CD14-positive monocyte (primary cell): ENCODE measurements at regions not wholly inside any gene's neighbourhood (a gene's known extent, or its start where the extent isn't known, plus 50 kb on each side); places are given as distances from the start of the nearest gene placed in this dataset.

Source experiments
- DNase-seq, 3 donors: peaks; one replicate each; pipeline ENCODE4 v3.0.0-alpha.2; 2011 to 2022
- H2AFZ ChIP-seq: 2 replicates; pipeline ENCODE4 v1.6.0; 2012; ENCODE audit warnings: mild to moderate bottlenecking, low read depth, low read length, inconsistent platforms; ENCODE audit not compliant: insufficient read depth, poor library complexity, severe bottlenecking
- H3K27ac ChIP-seq, 2 donors: 1 replicate in 1 of 2; 2 replicates in 1 of 2; pipeline ENCODE4 v1.5.1; 2012 to 2013; ENCODE audit warnings: low read length in 2 of 2, control low read depth in 1 of 2, inconsistent platforms in 1 of 2, low read depth in 1 of 2, mild to moderate bottlenecking in 1 of 2
- H3K27me3 ChIP-seq, 2 donors: one replicate each; pipeline versions ENCODE4 v1.6.0 to v1.6.1; 2011 to 2013; ENCODE audit warnings: low read length in 2 of 2; ENCODE audit not compliant: control insufficient read depth in 2 of 2, insufficient read depth in 2 of 2
- H3K36me3 ChIP-seq, 2 donors: replicated peaks in 1 of 2; 1 replicate in 1 of 2; 2 replicates in 1 of 2; pipeline versions ENCODE4 v1.5.1 to v1.6.1; 2012 to 2013; ENCODE audit warnings: low read length in 2 of 2, control low read depth in 1 of 2, inconsistent platforms in 1 of 2, mild to moderate bottlenecking in 1 of 2; ENCODE audit not compliant: insufficient read depth in 2 of 2, control insufficient read depth in 1 of 2
- H3K4me1 ChIP-seq, 2 donors: 1 replicate in 1 of 2; 2 replicates in 1 of 2; pipeline versions ENCODE4 v1.5.1 to v1.6.1; 2012 to 2013; ENCODE audit warnings: low read length in 2 of 2, control low read depth in 1 of 2, inconsistent platforms in 1 of 2, mild to moderate bottlenecking in 1 of 2, moderate library complexity in 1 of 2; ENCODE audit not compliant: insufficient read depth in 2 of 2, control insufficient read depth in 1 of 2
- H3K4me2 ChIP-seq: replicated peaks from 2 replicates; pipeline ENCODE3; 2012; ENCODE audit warnings: low read length, moderate library complexity, mild to moderate bottlenecking; ENCODE audit not compliant: poor library complexity, severe bottlenecking; ENCODE audit errors: extremely low read depth
- H3K4me3 ChIP-seq, 3 experiments: fragments of 200-600 bp in 1 of 3; sonication (generic) in 1 of 3; replicated peaks in 1 of 3; 1 replicate in 2 of 3; 2 replicates in 1 of 3; pipeline ENCODE4 v1.5.1; 2011 to 2013; ENCODE audit warnings: low read length in 3 of 3, mild to moderate bottlenecking in 3 of 3, control low read depth in 2 of 3, low read depth in 2 of 3, inconsistent platforms in 1 of 3, moderate library complexity in 1 of 3
- H3K79me2 ChIP-seq: 2 replicates; pipeline ENCODE4 v1.6.0; 2012; ENCODE audit warnings: mild to moderate bottlenecking, control low read depth, inconsistent platforms, low read length, moderate library complexity; ENCODE audit not compliant: insufficient read depth
- H3K9ac ChIP-seq: 2 replicates; pipeline ENCODE4 v1.6.0; 2017; ENCODE audit warnings: low read length, mild to moderate bottlenecking; ENCODE audit not compliant: insufficient read depth, poor library complexity, severe bottlenecking
- H3K9me3 ChIP-seq, 2 donors: replicated peaks in 1 of 2; 1 replicate in 1 of 2; 2 replicates in 1 of 2; pipeline versions ENCODE4 v1.5.1 to v1.6.1; 2012 to 2013; ENCODE audit warnings: low read length in 2 of 2, control low read depth in 1 of 2; ENCODE audit not compliant: control insufficient read depth in 1 of 2, insufficient read depth in 1 of 2
- H4K20me1 ChIP-seq: 2 replicates; pipeline ENCODE4 v1.6.0; 2012; ENCODE audit warnings: mild to moderate bottlenecking, low read length, control low read depth, moderate library complexity; ENCODE audit not compliant: insufficient read depth
- H3K27ac Mint-ChIP-seq, 7 donors: one replicate each; pipeline ENCODE4 v1.8.0; 2020; ENCODE audit warnings: mild to moderate bottlenecking in 7 of 7, mixed read lengths in 7 of 7, moderate library complexity in 6 of 7, inconsistent platforms in 2 of 7
- H3K27me3 Mint-ChIP-seq, 3 donors: one replicate each; pipeline ENCODE4 v1.8.0; 2021 to 2022; ENCODE audit warnings: low read depth in 3 of 3, mild to moderate bottlenecking in 3 of 3, mixed read lengths in 3 of 3, moderate library complexity in 3 of 3, inconsistent platforms in 1 of 3
- H3K36me3 Mint-ChIP-seq, 2 donors: one replicate each; pipeline ENCODE4 v1.8.0; 2020; ENCODE audit warnings: mixed read lengths in 2 of 2, inconsistent platforms in 1 of 2, mild to moderate bottlenecking in 1 of 2
- H3K4me1 Mint-ChIP-seq: one replicate; pipeline ENCODE4 v1.8.0; 2020; ENCODE audit warnings: mild to moderate bottlenecking, mixed read lengths
- H3K4me3 Mint-ChIP-seq, 2 donors: one replicate each; pipeline ENCODE4 v1.8.0; 2020; ENCODE audit warnings: mild to moderate bottlenecking in 2 of 2, mixed read lengths in 2 of 2, moderate library complexity in 1 of 2
- H3K9me3 Mint-ChIP-seq, 7 donors: one replicate each; pipeline ENCODE4 v1.8.0; 2020 to 2022; ENCODE audit warnings: mixed read lengths in 7 of 7, mild to moderate bottlenecking in 6 of 7, moderate library complexity in 6 of 7, inconsistent platforms in 2 of 7
- CTCF ChIP-seq: fragments of 200-600 bp; IDR thresholded peaks from one replicate; pipeline ENCODE4 v1.8.0; 2022; ENCODE audit warnings: antibody characterized with exemption, mild to moderate bottlenecking
- WGBS: methylation state at CpG from one replicate; pipeline ENCODE4 v1.1.5; 2013; ENCODE audit warnings: missing lambda C conversion rate; ENCODE audit not compliant: insufficient coverage; 5-methylcytosine and 5-hydroxymethylcytosine counted together
- intact Hi-C, 2 donors: fragments of 100-400 bp; cut with micrococcal nuclease; formaldehyde crosslinking; loops; one replicate each; pipeline versions ENCODE4 v1.15.0 to v1.15.1; 2023

- Mint-ChIP-seq H3K9me3 (peaks cover 0 to 6% (median 3%) of the 10 kb centered on the region in 7 donors), H3K4me1 (no peaks in the 10 kb centered on the region), H3K4me3 (no peak overlapping the region), H3K36me3 (no peaks in the 10 kb centered on the region), H3K27ac (no peak overlapping the region), H3K27me3 (peaks cover 0 to 2% (median 2%) of the 10 kb centered on the region in 3 donors)
- H3K27me3 ChIP-seq, result no peaks in the 10 kb centered on the region
- WGBS, result no CpG with 5 or more reads among the region's 2 CpGs
- no peak for DNase-seq
- no peaks in the 10 kb centered on the region for H3K79me2 ChIP-seq
- H3K27ac ChIP-seq, result no peak overlapping the region
- no peaks in the 10 kb centered on the region for H3K4me1 ChIP-seq
- intact Hi-C loops, result no loop called here
- H3K9me3 ChIP-seq, result no peaks in the 10 kb centered on the region
- H2AFZ ChIP-seq, result no peak overlapping the region
- no peaks in the 10 kb centered on the region for H3K36me3 ChIP-seq
- H3K9ac ChIP-seq, result no peak overlapping the region
- no peaks in the 10 kb centered on the region for H4K20me1 ChIP-seq
- TF ChIP-seq CTCF, result no peak
- no peak overlapping the region for H3K4me3 ChIP-seq
- H3K4me2 ChIP-seq, result no peak overlapping the region
Measured at GRCh38 chr12:127363392-127363791, 903.6 kb upstream of the TMEM132C start.

GRCh38 chr12:127373559-127373958, 893.4 kb upstream of the TMEM132C start:
- Histone ChIP-seq H3K4me2 (no peak overlapping the region), H3K27ac (no peak overlapping the region), H3K36me3 (no peaks in the 10 kb centered on the region), H3K27me3 (no peaks in the 10 kb centered on the region), H3K9me3 (no peaks in the 10 kb centered on the region), H3K79me2 (no peaks in the 10 kb centered on the region), H3K4me1 (no peaks in the 10 kb centered on the region), H3K4me3 (no peak overlapping the region), H2AFZ (no peak overlapping the region), H3K9ac (no peak overlapping the region), H4K20me1 (no peaks in the 10 kb centered on the region)
- intact Hi-C loops, result no loop called here
- WGBS, result 100% methylated on average over 3 of the region's 4 CpGs
- DNase-seq, result no peak
- Mint-ChIP-seq H3K27me3 (peaks cover 1 to 3% (median 3%) of the 10 kb centered on the region in 3 donors), H3K27ac (no peak overlapping the region), H3K4me3 (no peak overlapping the region), H3K9me3 (peaks cover 0 to 3% (median 0%) of the 10 kb centered on the region in 7 donors), H3K4me1 (no peaks in the 10 kb centered on the region), H3K36me3 (no peaks in the 10 kb centered on the region)
- TF ChIP-seq CTCF, result no peak
